NCI-H1930 (cell line): ENCODE measurements at regions not wholly inside any gene's neighbourhood (a gene's known extent, or its start where the extent isn't known, plus 50 kb on each side); places are given as distances from the start of the nearest gene placed in this dataset.

Experiments
- DNase-seq, 2 experiments: peaks; one replicate each; lab custom pipeline; 2025; lab: John Stamatoyannopoulos, UW

DNA sequence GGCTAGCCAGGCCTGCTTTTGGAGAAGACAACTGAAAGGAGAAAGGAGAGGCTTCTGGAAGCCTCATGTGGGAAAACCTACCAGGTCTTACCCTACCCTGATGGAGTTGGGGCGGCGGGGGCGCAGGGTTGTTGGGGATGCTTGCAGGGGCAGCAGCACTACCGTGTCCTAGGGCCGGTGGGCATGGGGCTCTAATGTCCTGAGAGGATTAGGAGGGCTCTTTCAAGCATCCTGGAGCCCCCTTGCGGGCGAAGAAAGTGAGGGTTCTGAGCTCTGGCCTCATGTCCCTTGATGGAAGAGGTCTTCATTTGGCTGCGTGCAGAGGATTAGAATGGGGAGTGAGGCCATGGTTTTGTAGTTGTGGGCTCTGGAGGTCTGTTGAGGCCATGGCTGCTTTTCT is 86.9 kb upstream of the PITX1 start:
- DNase-seq = no peak

DNA sequence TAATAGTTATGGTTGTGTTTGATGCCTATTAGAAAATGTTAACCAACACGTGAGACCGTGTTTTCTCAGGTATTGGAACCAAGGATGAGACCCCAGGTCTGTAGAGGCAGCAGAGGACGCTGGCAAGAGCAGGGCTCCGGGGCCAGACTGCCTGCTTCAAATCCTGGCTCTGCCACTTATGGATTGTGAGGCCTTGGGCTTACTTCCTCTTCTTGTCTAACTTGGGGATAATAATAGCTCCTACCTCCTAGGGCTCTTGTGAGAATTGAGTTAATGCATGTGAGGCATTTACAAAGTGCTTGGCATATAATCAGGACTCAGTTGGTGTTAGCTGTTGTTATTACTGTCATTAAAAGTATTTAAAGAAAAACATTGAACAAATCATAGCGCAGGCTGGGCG is 85.5 kb upstream of the PITX1 start:
- no peak for DNase-seq

- no peak for DNase-seq
Observed at GRCh38 chr5:135117590-135117989, 83.6 kb upstream of the PITX1 start.

GRCh38 chr5:135116160-135116561 is 82.1 kb upstream of the PITX1 start:
- no peak for DNase-seq

DNA sequence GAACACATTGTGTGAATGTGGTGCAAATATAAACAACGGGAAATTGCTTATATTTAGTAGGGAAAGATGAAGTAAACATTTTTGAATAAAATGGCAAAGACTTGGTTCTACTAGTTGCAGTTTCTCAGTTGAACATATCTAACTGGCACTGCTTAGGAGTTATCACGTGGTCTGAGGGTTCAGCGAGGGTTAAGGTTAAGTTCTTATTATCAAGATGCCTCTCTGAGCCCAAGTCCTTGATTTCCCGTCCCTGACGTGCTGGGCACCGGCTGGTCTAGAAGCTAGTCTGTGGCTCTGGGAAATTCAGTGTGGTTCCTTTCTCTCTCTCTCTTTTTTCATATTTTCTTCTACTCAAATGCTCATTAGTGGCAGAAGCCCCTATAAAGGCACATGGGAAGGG is 81.6 kb upstream of the PITX1 start:
- DNase-seq = no peak

DNA sequence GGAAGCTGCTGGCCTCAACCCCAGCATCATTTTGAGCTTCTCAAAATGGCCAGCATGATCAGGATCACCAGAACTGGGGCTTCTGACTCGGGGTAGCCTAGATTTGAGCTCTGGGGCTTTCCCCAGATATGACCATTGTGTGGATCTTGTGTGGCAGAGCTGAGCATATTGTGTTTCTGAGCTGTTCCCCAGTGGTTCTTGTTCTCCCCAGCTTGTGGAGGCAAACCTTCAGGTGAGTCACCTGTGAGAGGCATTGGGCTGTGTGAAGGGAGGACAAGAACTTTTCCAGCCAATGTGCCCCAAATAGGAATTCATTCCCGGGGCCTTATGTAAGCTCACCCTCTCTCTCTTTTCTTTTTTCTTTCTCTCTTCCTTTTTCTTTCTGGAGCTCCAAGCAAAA is 80.7 kb upstream of the PITX1 start:
- no peak for DNase-seq

DNA sequence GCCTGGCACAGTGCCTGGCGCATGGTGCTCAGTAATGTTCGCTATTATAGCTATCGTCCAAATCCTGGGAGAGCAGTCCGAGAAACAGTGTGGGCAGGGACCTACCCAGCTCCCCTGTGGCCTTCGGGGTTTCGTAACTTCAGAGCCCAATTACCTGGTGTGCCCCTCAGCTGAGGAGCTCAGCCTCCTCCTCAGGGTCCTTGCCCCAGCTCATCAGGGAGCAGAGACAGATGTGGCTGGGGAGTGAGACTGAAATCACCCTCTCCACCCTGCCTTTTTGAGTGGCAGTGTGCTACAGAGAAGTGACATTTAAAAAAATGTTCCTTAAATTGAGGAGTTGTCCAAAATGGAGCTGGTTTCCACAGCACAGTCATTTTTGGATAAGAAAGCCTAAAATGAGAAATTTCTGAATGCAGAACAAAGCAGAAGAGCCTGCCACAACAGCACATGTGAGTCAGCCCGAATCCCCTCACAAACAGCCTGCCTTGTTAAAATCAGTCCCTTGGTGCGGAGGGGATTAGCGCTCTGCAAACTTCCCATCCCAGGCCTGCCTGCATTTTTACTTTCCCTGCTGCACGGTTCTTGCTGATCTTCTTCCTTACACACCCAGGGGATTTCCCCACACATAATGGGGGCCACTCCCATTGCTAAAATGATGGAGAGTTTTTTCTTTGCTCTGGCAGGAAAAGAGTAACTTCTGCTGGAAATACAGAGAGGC is 78.1 kb upstream of the PITX1 start:
- no peak for DNase-seq

- DNase-seq = no peak
Observed at GRCh38 chr5:135110785-135111596, 77.0 kb upstream of the PITX1 start.

DNA sequence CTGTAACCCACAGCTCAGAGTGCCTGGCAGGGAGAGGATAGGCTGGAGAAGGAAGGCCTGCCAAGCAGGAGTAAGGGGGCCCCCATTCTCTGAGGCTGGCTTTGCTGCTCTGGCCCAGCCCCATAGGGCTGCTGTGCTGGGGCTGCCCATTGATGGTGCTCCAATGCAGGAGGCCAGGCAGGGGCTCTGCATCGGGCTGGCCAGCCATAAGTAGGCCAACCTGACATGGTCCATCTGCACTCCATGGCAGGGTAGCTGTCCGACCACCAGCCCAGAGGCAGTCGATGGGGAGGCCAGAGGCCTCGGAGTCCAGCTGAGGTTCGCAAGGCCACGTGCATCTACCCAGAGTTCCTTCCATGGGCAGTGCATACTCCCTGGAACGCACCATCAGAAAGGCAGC is 75.0 kb upstream of the PITX1 start:
- no peak for DNase-seq

GRCh38 chr5:135108569-135108968 is 74.5 kb upstream of the PITX1 start:
- DNase-seq = no peak

GRCh38 chr5:135107986-135108385 is 74.0 kb upstream of the PITX1 start:
- no peak for DNase-seq

- no peak for DNase-seq
Observed at GRCh38 chr5:135106610-135107471, 72.8 kb upstream of the PITX1 start.

GRCh38 chr5:135106136-135106535 is 72.1 kb upstream of the PITX1 start:
- DNase-seq = no peak

DNA sequence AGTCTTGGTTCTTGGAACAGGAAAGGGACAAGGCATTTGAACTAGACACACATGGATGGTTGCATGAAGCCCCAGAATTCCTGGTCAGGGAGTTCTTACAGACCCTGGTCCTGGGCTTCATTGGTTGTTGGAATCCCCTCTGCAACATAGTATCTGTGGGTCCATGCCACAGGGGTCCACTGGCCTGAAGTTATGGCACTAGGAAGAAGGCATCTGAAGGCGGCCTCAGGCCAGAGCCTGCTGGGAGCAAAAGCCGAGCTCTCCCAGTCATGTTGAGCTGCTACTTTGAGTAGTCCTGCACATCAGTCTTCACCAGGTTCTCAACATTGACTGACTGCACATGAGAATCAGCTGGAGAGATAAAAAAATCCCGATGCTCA is 71.1 kb upstream of the PITX1 start:
- DNase-seq = no peak

GRCh38 chr5:135103575-135103853 is 69.5 kb upstream of the PITX1 start:
- no peak for DNase-seq

- no peak for DNase-seq
Observed at GRCh38 chr5:135102716-135103574, 68.9 kb upstream of the PITX1 start.

GRCh38 chr5:135100431-135100830 is 66.4 kb upstream of the PITX1 start:
- DNase-seq = no peak

DNA sequence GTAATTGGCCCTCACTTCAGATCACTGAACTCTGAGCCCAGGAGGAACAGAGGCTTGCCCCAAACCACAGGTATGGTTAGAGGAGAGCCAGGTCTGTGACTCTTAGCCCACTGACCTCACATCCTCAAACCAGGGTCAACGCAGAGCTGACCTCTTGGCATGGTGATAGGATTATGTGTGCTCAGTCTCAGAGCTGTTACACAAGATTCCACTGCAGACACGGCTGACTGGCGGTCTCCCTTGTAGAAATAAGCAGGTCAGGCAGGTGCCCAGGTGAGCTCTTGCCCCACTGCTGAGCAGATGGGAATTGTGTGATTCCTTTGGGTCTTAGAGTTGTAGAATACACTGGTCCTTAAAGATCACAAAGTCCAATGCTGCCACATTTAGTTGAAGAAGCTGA is 66.0 kb upstream of the PITX1 start:
- DNase-seq = no peak

- no peak for DNase-seq
Observed at GRCh38 chr5:135097390-135097789, 63.4 kb upstream of the PITX1 start.

DNA sequence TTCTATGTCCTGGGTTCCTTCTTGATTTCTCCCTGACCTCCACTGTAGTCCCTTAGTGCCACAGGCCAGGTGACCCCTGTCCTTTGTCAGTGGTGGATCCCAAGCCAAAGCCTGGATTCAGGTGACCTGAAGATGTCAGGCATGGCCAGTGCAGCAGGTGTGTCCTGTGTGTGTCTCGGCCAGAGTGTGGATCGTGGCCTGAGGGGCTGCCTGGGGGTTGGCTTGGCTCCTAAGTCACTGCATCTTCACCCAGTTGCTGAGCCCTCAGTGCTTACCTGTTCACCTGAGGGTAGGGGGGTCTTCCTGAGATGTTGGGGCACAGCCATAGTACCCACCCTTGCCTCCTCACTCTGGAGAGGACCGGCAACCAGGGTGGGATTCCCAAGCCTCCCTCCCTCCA is 61.8 kb upstream of the PITX1 start:
- DNase-seq = no peak

GRCh38 chr5:135095052-135095715 is 61.2 kb upstream of the PITX1 start:
- DNase-seq = no peak
